HG03175 (cell line): ENCODE measurements at regions not wholly inside any gene's neighbourhood (a gene's known extent, or its start where the extent isn't known, plus 50 kb on each side); places are given as distances from the start of the nearest gene placed in this dataset.
"Not testable (repeated sequence)": the region's sequence is repeated elsewhere in the genome, so short reads cannot be mapped to it uniquely, and the experiment has no call there.

Experiments used
- ATAC-seq: cut with Tn5 transposase; IDR thresholded peaks from one replicate; pipeline ENCODE4 v1.9.1; 2021; ENCODE audit warnings: mild to moderate bottlenecking, moderate library complexity; ENCODE audit not compliant: unreplicated experiment

DNA sequence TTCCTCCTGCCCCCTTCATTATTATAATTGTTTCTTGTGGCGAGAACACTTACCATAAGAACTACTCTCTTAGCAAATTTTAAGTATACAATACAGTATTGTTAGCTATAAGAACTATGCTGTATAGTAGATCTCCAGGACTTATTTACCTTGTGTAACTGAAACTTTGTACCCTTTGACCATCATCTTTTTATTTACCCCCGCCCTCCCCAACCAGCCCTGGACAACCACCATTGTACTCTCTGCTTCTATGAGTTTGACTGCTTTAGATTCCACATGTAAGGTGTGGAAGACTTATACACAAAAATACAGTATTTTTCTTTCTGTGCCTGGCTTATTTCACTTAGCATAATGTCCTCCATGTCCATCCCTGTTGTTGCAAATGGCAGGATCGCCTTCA, 161.1 kb downstream of the PHF8 start:
- no peak for ATAC-seq

DNA sequence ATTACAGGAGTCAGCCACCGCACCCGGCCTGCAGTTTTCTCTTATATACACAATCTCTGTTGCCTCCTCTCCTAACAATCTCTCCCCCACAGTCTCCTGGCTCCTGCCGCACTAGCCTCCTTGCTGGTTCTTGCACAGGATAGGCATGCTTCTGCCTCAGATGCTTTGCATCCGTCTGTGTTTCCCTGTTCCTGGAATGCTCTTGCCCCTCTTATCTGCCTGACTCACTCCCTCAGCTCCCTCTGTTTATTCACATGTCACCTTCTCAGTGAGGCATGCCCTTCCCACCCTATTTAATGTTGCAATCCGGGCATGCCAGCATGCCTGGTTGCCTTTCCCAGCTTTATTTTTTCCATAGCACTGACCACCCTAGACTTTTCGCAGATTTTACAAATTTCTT, 161.9 kb downstream of the PHF8 start:
- no peak for ATAC-seq

DNA sequence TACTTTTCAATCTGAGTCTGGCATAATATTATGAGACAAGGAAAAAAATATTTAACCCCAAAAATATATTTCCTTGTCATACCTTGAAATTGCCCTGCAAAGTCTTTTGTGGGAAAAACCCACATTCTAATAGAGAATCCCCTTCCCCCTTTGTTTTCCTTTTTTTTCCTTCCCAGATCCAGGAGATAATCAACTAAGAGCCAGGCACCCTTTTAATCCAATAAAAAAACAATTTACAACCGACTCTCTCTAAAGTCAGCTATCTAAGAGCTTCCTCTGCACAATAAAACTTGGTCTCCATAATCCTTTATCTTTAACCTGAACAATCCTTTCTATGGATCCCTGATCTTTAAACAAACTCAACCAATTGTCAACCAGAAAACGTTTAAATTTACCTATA, 163.5 kb downstream of the PHF8 start:
- ATAC-seq: not testable (repeated sequence)

DNA sequence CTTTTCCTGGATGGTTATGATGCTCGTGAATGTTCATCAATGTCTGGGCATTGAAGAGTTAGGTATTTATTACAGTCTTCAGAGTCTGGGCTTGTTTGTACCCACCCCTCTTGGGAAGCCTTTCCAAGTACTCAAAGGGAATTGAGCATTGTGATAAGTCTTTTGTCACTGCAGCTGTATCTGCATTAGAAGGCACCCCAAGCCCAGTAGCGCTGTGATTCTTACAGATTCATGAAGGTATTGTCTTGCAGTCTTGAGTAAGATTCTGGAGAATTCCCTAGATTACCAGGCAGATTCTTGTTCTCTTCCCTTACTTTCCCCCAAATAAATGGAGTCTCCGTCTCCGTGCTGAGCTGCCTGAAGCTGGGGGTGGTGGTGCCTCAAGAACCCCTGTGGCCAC, 173.4 kb upstream of the HUWE1 start:
- ATAC-seq: no peak

DNA sequence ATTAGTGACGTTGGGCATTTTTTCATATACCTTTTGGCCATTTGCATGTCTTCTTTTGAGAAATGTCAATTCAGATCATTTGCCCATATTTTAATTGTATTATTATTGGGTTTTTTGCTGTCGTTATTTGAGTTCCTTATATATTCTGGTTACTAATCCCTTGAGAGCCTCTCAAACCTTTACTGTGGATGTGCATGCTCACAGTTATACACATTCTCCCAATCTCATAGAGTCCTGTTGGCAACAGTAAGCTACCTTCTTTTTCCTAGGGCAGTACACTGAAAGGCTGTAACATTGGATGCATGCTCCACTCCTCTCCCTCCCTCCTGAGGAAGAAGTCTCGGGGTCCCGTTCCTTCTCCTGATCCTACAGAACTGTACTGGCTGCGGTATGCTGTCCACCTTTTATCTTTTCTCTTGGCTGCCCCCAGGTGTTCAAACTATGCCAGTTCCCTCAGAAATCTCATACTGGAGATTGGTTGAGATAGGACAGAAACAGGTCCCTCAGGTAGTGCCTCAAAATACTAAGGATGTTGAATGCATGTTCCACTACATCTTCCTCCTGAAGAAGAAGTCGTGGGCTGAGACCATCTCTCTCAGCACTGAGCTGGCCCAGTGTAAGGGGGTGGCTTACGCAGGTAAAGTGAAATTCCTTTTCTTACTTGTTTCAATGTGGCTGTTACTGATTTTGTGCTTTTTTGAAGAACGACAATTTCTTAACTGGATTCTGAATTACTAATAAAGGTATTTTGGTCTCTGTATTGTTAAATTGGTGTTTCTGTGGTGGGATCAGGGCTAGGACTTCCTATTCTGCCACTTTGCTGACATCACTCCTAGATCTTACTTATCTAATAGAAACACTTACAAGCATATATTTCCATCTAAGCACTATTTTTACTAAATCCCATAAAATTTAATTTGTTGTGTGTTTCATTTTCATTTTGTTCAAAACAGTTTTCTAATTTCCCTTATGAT, 145.4 kb upstream of the HUWE1 start:
- peak; percentile 63 for ATAC-seq

DNA sequence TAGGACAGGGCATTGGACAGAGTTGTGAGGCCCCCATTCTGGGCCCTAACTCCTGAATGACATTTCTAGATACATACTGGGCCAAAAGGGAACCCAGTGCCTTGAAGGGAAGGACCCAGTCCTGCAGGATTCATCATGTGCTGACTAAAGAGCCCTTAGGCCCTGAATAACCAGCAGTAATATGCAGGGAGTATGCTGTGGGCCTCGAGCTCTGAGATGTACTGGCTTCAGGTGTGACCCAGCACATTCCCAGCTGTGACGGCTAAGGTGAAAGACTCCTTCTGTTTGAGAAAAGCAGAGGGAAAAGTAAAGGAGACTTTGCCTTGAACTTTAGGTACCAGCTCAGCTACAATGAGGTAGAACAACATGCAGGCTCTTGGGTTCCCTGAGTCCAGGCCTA, 138.2 kb upstream of the HUWE1 start:
- ATAC-seq: no peak

DNA sequence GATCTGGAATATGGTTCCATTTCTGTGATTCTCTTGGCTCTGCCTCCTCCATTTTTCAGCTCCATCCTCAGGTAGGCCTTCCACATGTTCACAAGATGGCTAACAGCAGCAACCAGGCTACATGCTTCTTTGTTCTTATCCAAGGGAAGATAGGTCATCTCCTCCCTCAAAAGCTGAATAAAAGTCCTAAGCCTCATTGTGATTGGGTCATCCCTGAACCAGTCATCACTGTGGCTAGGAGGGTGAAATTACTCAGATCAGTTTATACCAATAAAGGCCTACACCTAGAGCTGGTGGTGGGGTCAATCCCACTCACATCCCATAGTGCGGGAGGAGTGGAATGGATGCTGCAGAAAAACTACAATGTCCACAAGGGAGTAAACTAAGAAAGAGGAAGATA, 131.6 kb upstream of the HUWE1 start:
- not testable (repeated sequence) for ATAC-seq

DNA sequence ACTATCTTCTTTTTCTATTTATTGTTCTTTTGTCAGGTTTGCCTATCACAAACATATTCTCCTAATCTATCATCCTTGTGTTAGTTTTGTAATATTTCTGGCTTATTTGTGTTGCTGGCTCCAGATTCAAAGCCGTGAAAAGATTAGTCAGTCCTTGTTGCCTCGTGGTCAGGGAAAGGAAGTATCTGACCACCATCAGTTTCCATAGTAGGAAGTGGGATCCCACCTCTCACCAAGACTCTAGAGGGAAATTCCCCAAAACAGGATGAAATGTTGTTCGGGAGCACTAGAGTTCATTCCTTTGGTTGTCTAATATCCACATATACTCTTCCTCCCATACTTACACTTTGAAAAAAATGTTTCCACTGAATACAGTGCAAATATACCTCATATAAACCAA, 131.0 kb upstream of the HUWE1 start:
- ATAC-seq: no peak

- no peak for ATAC-seq
Observed at GRCh38 chrX:53813670-53814440, 127.3 kb upstream of the HUWE1 start.

- ATAC-seq: no peak
Observed at GRCh38 chrX:53798281-53798680, 111.8 kb upstream of the HUWE1 start.

GRCh38 chrX:53795576-53795975, 109.1 kb upstream of the HUWE1 start:
- no peak for ATAC-seq

DNA sequence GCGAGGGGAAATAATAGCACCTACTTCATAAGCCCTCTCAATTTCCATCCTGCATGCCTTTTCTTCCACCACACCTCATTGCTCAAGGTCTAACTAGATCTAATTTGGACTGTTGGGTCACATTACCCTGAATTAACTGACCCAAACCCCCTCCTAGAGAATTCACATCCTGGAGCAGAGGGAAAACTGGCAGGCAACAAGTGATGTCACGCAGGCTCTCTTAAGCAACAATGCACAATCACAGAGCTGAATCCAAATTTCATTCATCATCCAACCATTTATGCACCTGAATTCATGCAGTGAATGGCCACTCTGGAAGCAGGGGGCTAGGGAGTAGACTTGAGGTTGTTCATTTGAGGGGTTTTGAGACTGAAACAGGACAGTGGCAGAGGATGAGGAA, 107.7 kb upstream of the HUWE1 start:
- no peak for ATAC-seq

GRCh38 chrX:53768865-53769264, 82.3 kb upstream of the HUWE1 start:
- ATAC-seq: no peak

DNA sequence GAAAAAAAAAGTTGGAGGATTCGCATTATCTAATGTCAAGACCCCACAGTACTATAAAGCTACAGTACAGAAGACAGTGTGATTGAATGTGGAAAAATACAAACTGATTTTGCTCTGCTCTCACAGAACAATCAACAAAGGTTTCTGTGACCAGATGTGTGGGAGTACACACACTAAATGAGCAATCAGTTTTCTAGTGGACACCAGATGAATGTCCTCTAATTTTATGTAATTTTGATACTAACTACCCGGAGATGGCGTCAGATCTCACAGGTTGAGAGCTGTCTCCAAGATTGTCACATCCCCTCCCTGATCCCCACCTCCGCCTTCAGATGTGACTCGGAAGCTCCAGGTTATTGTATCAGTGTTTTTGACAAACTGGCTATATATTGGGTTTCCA, 81.9 kb upstream of the HUWE1 start:
- ATAC-seq: no peak

- ATAC-seq: no peak
Observed at GRCh38 chrX:53767544-53767943, 81.0 kb upstream of the HUWE1 start.

- not testable (repeated sequence) for ATAC-seq
Observed at GRCh38 chrX:53757181-53757580, 70.7 kb upstream of the HUWE1 start.

- ATAC-seq: no peak
Observed at GRCh38 chrX:53746718-53747117, 60.2 kb upstream of the HUWE1 start.

- ATAC-seq: no peak
Observed at GRCh38 chrX:53743244-53743643, 56.7 kb upstream of the HUWE1 start.

DNA sequence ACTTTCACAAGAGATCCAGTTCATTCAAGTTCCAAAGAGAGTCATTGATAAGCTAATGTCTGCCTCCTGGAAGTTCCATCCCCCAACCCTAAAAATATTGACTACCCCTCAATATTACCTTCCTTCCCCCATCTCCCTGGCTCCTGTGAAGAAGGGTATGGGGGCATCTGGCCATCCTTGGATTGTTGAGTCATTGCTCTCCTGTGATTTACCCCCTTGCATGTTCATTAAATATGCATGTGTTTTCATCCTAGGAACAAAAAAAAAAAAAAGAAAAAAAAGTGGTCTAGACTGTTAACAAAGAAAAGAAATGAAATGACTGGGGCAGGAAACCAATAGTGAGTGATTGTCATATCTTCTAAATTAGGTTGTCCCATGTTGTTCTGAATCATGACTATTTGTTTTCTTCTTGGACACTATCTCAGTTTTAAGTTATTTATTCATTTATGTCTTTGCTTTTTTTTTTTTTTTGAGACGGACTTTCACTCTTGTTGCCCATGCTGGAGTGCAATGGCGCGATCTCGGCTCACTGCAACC, 51.9 kb upstream of the HUWE1 start:
- no peak for ATAC-seq
